ENCODE measurements at regions not wholly inside any gene's neighbourhood (a gene's known extent, or its start where the extent isn't known, plus 50 kb on each side); places are given as distances from the start of the nearest gene placed in this dataset.
"Not testable (repeated sequence)": the region's sequence is repeated elsewhere in the genome, so short reads cannot be mapped to it uniquely, and the experiment has no call there.

- DNase-seq: no peak
These were observed 174.2 kb upstream of the SLC38A2 start for GRCh38 chr12:46546634-46547273.

- DNase-seq: not testable (repeated sequence)
These were observed 170.8 kb upstream of the SLC38A2 start for GRCh38 chr12:46543378-46543795.

GRCh38 chr12:46538976-46539375 is 166.4 kb upstream of the SLC38A2 start:
- no peak for DNase-seq

- no peak for DNase-seq
These were observed 164.9 kb upstream of the SLC38A2 start for GRCh38 chr12:46537387-46537955.

GRCh38 chr12:46536316-46536715 is 163.7 kb upstream of the SLC38A2 start:
- DNase-seq: not testable (repeated sequence)

GRCh38 chr12:46535907-46536306 is 163.3 kb upstream of the SLC38A2 start:
- DNase-seq: no peak

GRCh38 chr12:46535376-46535775 is 162.8 kb upstream of the SLC38A2 start:
- no peak for DNase-seq

GRCh38 chr12:46534327-46534840 is 161.8 kb upstream of the SLC38A2 start:
- no peak for DNase-seq

- no peak for DNase-seq
These were observed 161.2 kb upstream of the SLC38A2 start for GRCh38 chr12:46533723-46534122.

GRCh38 chr12:46531804-46532203 is 159.2 kb upstream of the SLC38A2 start:
- DNase-seq: no peak

GRCh38 chr12:46531059-46531785 is 158.6 kb upstream of the SLC38A2 start:
- DNase-seq: no peak

GRCh38 chr12:46530373-46531056 is 157.9 kb upstream of the SLC38A2 start:
- DNase-seq: no peak

- no peak for DNase-seq
These were observed 153.7 kb upstream of the SLC38A2 start for GRCh38 chr12:46526233-46526632.

- DNase-seq: peak; percentile 91
These were observed 152.2 kb upstream of the SLC38A2 start for GRCh38 chr12:46524778-46525177.

GRCh38 chr12:46523863-46524770 is 151.5 kb upstream of the SLC38A2 start:
- peak; percentile 96 for DNase-seq

- DNase-seq: peak; percentile 20
These were observed 150.9 kb upstream of the SLC38A2 start for GRCh38 chr12:46523446-46523845.

GRCh38 chr12:46522071-46522470 is 149.5 kb upstream of the SLC38A2 start:
- DNase-seq: peak; percentile 53

- no peak for DNase-seq
These were observed 148.6 kb upstream of the SLC38A2 start for GRCh38 chr12:46521145-46521544.

GRCh38 chr12:46519407-46519806 is 146.8 kb upstream of the SLC38A2 start:
- no peak for DNase-seq

GRCh38 chr12:46518729-46519128 is 146.2 kb upstream of the SLC38A2 start:
- no peak for DNase-seq

- no peak for DNase-seq
These were observed 145.6 kb upstream of the SLC38A2 start for GRCh38 chr12:46518169-46518568.

- no peak for DNase-seq
These were observed 145.0 kb upstream of the SLC38A2 start for GRCh38 chr12:46517579-46517962.
